WTC11 (cell line): ENCODE measurements at regions not wholly inside any gene's neighbourhood (a gene's known extent, or its start where the extent isn't known, plus 50 kb on each side); places are given as distances from the start of the nearest gene placed in this dataset.
"Not testable (repeated sequence)": the region's sequence is repeated elsewhere in the genome, so short reads cannot be mapped to it uniquely, and the experiment has no call there.

Experiments used
- ATF1 ChIP-seq: sonication (generic); formaldehyde crosslinking; IDR thresholded peaks from 2 replicates; pipeline ENCODE4 v1.8.1; 2023; ENCODE audit warnings: mild to moderate bottlenecking, moderate library complexity, missing genetic modification reagents
- CTCF ChIP-seq: fragments of 200-600 bp; IDR thresholded peaks from 2 replicates; pipeline ENCODE4 v1.8.0; 2022; ENCODE audit warnings: antibody characterized with exemption
- ELF4 ChIP-seq: sonication (generic); formaldehyde crosslinking; IDR thresholded peaks from 2 replicates; pipeline ENCODE4 v1.8.1; 2022; ENCODE audit warnings: low read depth, mild to moderate bottlenecking, moderate library complexity, missing genetic modification reagents
- FOXJ3 ChIP-seq: sonication (generic); formaldehyde crosslinking; IDR thresholded peaks from 2 replicates; pipeline ENCODE4 v1.9.0; 2021; ENCODE audit warnings: missing genetic modification reagents, mild to moderate bottlenecking, borderline replicate concordance
- FOXK1 ChIP-seq: sonication (generic); formaldehyde crosslinking; IDR thresholded peaks from 2 replicates; pipeline ENCODE4 v1.8.0; 2022; ENCODE audit warnings: mild to moderate bottlenecking, moderate library complexity, missing genetic modification reagents
- PREB ChIP-seq: sonication (generic); formaldehyde crosslinking; IDR thresholded peaks from 2 replicates; pipeline ENCODE4 v1.8.1; 2022; ENCODE audit warnings: mild to moderate bottlenecking, missing genetic modification reagents, moderate library complexity, borderline replicate concordance
- SMAD3 ChIP-seq: sonication (generic); formaldehyde crosslinking; IDR thresholded peaks from 2 replicates; pipeline ENCODE4 v1.8.0; 2022; ENCODE audit warnings: missing genetic modification reagents, mild to moderate bottlenecking, borderline replicate concordance
- SP1 ChIP-seq: sonication (generic); formaldehyde crosslinking; conservative IDR thresholded peaks from 2 replicates; pipeline ENCODE4 v1.8.1; 2022; ENCODE audit warnings: missing genetic modification reagents
- TP53 ChIP-seq: sonication (generic); formaldehyde crosslinking; IDR thresholded peaks from 2 replicates; pipeline ENCODE4 v1.8.1; 2023; ENCODE audit warnings: mild to moderate bottlenecking, missing genetic modification reagents
- ZNF317 ChIP-seq: sonication (generic); formaldehyde crosslinking; IDR thresholded peaks from 2 replicates; pipeline ENCODE4 v1.8.1; 2023; ENCODE audit warnings: low read depth, mild to moderate bottlenecking, moderate library complexity, missing genetic modification reagents, borderline replicate concordance
- ZNF671 ChIP-seq: fragments of 250-450 bp; sonication (Bioruptor Pico); IDR thresholded peaks from 2 replicates; pipeline ENCODE4 v1.8.0; 2021; ENCODE audit warnings: mild to moderate bottlenecking

GRCh38 chrY:9771086-9771485, 243.4 kb downstream of the TSPY10 start:
- TF ChIP-seq FOXK1 (CRISPR knock-in tag); ZNF317; CTCF; ELF4 (CRISPR knock-in tag); SMAD3; TP53 (CRISPR knock-in tag); ZNF671 (CRISPR knock-in tag); PREB (CRISPR knock-in tag); ATF1 (CRISPR knock-in tag); FOXJ3 (CRISPR knock-in tag); SP1 (CRISPR knock-in tag): not testable (repeated sequence)
